Skeletal muscle satellite cell (primary cell): ENCODE measurements at regions not wholly inside any gene's neighbourhood (a gene's known extent, or its start where the extent isn't known, plus 50 kb on each side); places are given as distances from the start of the nearest gene placed in this dataset. TPM values are rescaled to one million over a fixed set of nuclear protein-coding genes. Genes with fewer than 3 reads are reported as not detected.

Experiments used
- H3K27me3 ChIP-seq: 2 replicates; pipeline ENCODE4 v1.7.0; 2013; ENCODE audit warnings: low read length; ENCODE audit not compliant: control insufficient read depth, insufficient read depth
- H3K36me3 ChIP-seq: 2 replicates; pipeline ENCODE4 v1.7.0; 2013; ENCODE audit warnings: mild to moderate bottlenecking, control low read depth, low read length; ENCODE audit not compliant: insufficient read depth
- H3K4me1 ChIP-seq: 2 replicates; pipeline ENCODE4 v1.7.0; 2013; ENCODE audit warnings: low read length; ENCODE audit not compliant: control insufficient read depth, insufficient read depth
- H3K4me2 ChIP-seq: 2 replicates; pipeline ENCODE4 v1.7.0; 2013; ENCODE audit warnings: mild to moderate bottlenecking, low read length
- H3K4me3 ChIP-seq: 2 replicates; pipeline ENCODE4 v1.7.0; 2013; ENCODE audit warnings: low read length
- H3K9ac ChIP-seq: 2 replicates; pipeline ENCODE4 v1.7.0; 2013; ENCODE audit warnings: mild to moderate bottlenecking, low read depth, low read length, moderate library complexity
- H3K9me3 ChIP-seq: replicated peaks from 2 replicates; pipeline ENCODE4 v1.7.0; 2013; ENCODE audit warnings: mild to moderate bottlenecking, control low read depth, low read length
- small RNA-seq: library from RNA; depleted of rRNA; stranded (forward); fragments of <200 nt; gene quantifications from one replicate; pipeline ENCODE3, GENCODE V24; 2012

DNA sequence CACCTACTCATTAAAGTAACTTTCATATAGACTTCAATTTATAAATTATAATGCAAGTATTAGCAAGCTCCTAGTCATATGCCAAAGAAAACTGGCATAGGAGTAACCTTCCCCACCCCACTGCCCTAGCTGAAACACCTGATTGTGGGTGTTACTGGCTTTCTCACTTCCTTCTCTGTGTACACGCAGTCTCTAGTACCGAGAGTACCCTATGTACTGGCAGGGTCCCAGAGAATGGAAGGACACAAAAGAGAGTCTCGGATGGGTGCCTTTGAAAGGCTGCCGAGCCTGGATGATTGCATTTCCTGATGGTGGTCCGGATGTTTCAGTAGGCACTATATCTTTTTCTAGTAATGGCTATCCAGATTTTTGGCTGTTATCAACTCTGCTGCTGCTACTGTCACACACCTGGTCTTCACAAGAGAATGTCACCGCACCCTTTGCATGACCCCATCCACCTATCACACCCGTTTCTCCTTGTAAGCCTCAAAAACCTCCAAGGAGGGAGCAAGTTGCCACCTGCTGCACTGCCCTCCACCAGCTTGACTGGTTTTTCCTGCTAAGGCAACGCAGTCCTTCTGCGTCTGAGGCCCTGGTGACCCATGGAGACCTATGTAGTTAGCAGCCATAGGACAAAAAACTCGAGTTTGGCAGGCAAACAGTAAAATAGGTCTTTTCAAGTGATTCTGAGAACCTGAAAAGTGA, 53.8 kb upstream of the CLINT1 start:
- no peaks in the 10 kb centered on the region for H3K36me3 ChIP-seq
- H3K9ac ChIP-seq: no peak overlapping the region
- no peaks in the 10 kb centered on the region for H3K9me3 ChIP-seq
- peaks cover 5% of the 10 kb centered on the region for H3K27me3 ChIP-seq
- no peak overlapping the region for H3K4me3 ChIP-seq
- H3K4me2 ChIP-seq: no peak overlapping the region
- peaks cover 4% of the 10 kb centered on the region for H3K4me1 ChIP-seq

DNA sequence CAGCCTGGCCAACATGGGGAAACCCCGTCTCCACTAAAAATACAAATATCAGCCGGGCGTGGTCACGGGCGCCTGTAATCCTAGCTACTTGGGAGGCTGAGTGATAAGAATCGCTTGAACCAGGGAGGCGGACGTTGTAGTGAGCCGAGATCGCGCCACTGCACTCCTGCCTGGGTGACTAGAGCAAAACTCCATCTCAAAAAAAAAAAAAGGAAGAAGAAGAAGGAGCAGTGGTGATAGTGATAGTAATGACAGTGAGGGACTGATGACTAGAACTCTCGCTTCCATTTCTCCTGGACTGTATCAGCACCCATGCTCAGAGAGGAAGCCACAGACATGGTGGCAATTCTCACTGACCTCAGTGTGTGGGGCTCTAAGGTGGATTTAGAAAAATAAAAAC, 52.6 kb upstream of the CLINT1 start:
- peaks cover 5% of the 10 kb centered on the region for H3K27me3 ChIP-seq
- H3K4me3 ChIP-seq: no peak overlapping the region
- H3K4me2 ChIP-seq: no peak overlapping the region
- no peaks in the 10 kb centered on the region for H3K4me1 ChIP-seq
- H3K36me3 ChIP-seq: no peaks in the 10 kb centered on the region
- no peaks in the 10 kb centered on the region for H3K9me3 ChIP-seq
- H3K9ac ChIP-seq: no peak overlapping the region

Small RNAs in the stretch of these regions (small RNA-seq; reads per million reads assigned to genes)
- gene AC091979.2: not detected
- gene RNU2-48P: 20.7 reads per million, percentile 94 among the genes with 10 or more reads in this experiment
